ENCODE measurements at regions not wholly inside any gene's neighbourhood (a gene's known extent, or its start where the extent isn't known, plus 50 kb on each side); places are given as distances from the start of the nearest gene placed in this dataset.

GRCh38 chr21:28791595-28792282, 200.9 kb downstream of the LTN1 start (continued):
- TF ChIP-seq SNIP1 (IDR thresholded peaks at IDR 0.05; ENCODE audit: low read depth) = no peak
- TF ChIP-seq BRF2 (IDR thresholded peaks at IDR 0.05; ENCODE audit: borderline replicate concordance, insufficient read depth, insufficient read length) = no peak
- peak; percentile 91 for TF ChIP-seq SMAD4 (CRISPR knock-in tag; conservative IDR thresholded peaks at IDR 0.05)
- peak; percentile 32; the same call in 1 of the 2 replicates for TF ChIP-seq BRD4 (IDR thresholded peaks at IDR 0.05)
- TF ChIP-seq THRB (CRISPR knock-in tag; conservative IDR thresholded peaks at IDR 0.05) = peak; percentile 99
- TF ChIP-seq FIP1L1 (IDR thresholded peaks at IDR 0.05; ENCODE audit: low read depth, low read length, poor library complexity, severe bottlenecking) = no peak
- TF ChIP-seq HMG20B (CRISPR knock-in tag; IDR thresholded peaks at IDR 0.05) = 0 out of 2 replicates have a peak, but pooled peaks have one; percentile 60
- TF ChIP-seq KAT2B (IDR thresholded peaks at IDR 0.05; ENCODE audit: low read depth, low read length) = no peak
- TF ChIP-seq MBD2 (IDR thresholded peaks at IDR 0.05; ENCODE audit: borderline replicate concordance, low read depth) = no peak
- no peak for TF ChIP-seq MYNN (IDR thresholded peaks at IDR 0.05)
- TF ChIP-seq MYNN (CRISPR knock-in tag; IDR thresholded peaks at IDR 0.05) = no peak
- TF ChIP-seq ZFX (CRISPR knock-in tag; IDR thresholded peaks at IDR 0.05) = no peak
- TF ChIP-seq ZNF175 (CRISPR knock-in tag; IDR thresholded peaks at IDR 0.05; ENCODE audit: low read depth) = peak; percentile 99
- no peak for TF ChIP-seq HMGN3 (IDR thresholded peaks at IDR 0.05; ENCODE audit: borderline replicate concordance, extremely low read depth, insufficient read length, low read depth, low read length)
- TF ChIP-seq ZNF212 (CRISPR knock-in tag; IDR thresholded peaks at IDR 0.05) = peak; percentile 91
- TF ChIP-seq, protein P1, sequence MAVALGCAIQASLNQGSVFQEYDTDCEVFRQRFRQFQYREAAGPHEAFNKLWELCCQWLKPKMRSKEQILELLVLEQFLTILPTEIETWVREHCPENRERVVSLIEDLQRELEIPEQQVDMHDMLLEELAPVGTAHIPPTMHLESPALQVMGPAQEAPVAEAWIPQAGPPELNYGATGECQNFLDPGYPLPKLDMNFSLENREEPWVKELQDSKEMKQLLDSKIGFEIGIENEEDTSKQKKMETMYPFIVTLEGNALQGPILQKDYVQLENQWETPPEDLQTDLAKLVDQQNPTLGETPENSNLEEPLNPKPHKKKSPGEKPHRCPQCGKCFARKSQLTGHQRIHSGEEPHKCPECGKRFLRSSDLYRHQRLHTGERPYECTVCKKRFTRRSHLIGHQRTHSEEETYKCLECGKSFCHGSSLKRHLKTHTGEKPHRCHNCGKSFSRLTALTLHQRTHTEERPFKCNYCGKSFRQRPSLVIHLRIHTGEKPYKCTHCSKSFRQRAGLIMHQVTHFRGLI (CRISPR knock-in tag; IDR thresholded peaks at IDR 0.05) = peak; percentile 88
- TF ChIP-seq ZNF253 (CRISPR knock-in tag; conservative IDR thresholded peaks at IDR 0.05) = no peak; the same call in 1 of the 2 replicates
- TF ChIP-seq GTF2A2 (tag; IDR thresholded peaks at IDR 0.05) = peak; percentile 90
- peak; percentile 94; the same call in 1 of the 2 replicates for TF ChIP-seq KLF6 (CRISPR knock-in tag; IDR thresholded peaks at IDR 0.05; ENCODE audit: borderline replicate concordance)
- peak; percentile 85 for TF ChIP-seq ERF (CRISPR knock-in tag; IDR thresholded peaks at IDR 0.05)
- peak; percentile 99 for TF ChIP-seq ZNF395 (CRISPR knock-in tag; IDR thresholded peaks at IDR 0.05)
- TF ChIP-seq DIDO1 (tag; IDR thresholded peaks at IDR 0.05; ENCODE audit: low read depth) = peak; percentile 31; the same call in 1 of the 2 replicates
- peak; percentile 96 for TF ChIP-seq ZNF584 (CRISPR knock-in tag; IDR thresholded peaks at IDR 0.05; ENCODE audit: low read depth)
- TF ChIP-seq TCFL5 (CRISPR knock-in tag; conservative IDR thresholded peaks at IDR 0.05) = peak; percentile 84; the same call in 1 of the 2 replicates
